ENCODE measurements at regions not wholly inside any gene's neighbourhood (a gene's known extent, or its start where the extent isn't known, plus 50 kb on each side); places are given as distances from the start of the nearest gene placed in this dataset.

- no peak for TF ChIP-seq POLR2A (IDR thresholded peaks at IDR 0.05)
- TF ChIP-seq, protein P1, sequence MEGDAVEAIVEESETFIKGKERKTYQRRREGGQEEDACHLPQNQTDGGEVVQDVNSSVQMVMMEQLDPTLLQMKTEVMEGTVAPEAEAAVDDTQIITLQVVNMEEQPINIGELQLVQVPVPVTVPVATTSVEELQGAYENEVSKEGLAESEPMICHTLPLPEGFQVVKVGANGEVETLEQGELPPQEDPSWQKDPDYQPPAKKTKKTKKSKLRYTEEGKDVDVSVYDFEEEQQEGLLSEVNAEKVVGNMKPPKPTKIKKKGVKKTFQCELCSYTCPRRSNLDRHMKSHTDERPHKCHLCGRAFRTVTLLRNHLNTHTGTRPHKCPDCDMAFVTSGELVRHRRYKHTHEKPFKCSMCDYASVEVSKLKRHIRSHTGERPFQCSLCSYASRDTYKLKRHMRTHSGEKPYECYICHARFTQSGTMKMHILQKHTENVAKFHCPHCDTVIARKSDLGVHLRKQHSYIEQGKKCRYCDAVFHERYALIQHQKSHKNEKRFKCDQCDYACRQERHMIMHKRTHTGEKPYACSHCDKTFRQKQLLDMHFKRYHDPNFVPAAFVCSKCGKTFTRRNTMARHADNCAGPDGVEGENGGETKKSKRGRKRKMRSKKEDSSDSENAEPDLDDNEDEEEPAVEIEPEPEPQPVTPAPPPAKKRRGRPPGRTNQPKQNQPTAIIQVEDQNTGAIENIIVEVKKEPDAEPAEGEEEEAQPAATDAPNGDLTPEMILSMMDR (IDR thresholded peaks at IDR 0.05), result no peak
Observed at GRCh38 chr3:76178412-76178811, 393.1 kb upstream of the ZNF717 start.

All from lower leg skin (tissue), 3 donors.